Stimulated activated CD4-positive, alpha-beta T cell treated with anti-CD3 and anti-CD28 coated beads, Interleukin-1b, Interleukin-23, amount 100 ng/mL, for 4 hours (primary cell): ENCODE measurements at regions not wholly inside any gene's neighbourhood (a gene's known extent, or its start where the extent isn't known, plus 50 kb on each side); places are given as distances from the start of the nearest gene placed in this dataset.

ENCODE experiments used
- DNase-seq, 2 donors: peaks; one replicate each; pipeline ENCODE4 v3.0.0-alpha.2; 2020; ENCODE audit warnings: low read depth in 2 of 2

DNA sequence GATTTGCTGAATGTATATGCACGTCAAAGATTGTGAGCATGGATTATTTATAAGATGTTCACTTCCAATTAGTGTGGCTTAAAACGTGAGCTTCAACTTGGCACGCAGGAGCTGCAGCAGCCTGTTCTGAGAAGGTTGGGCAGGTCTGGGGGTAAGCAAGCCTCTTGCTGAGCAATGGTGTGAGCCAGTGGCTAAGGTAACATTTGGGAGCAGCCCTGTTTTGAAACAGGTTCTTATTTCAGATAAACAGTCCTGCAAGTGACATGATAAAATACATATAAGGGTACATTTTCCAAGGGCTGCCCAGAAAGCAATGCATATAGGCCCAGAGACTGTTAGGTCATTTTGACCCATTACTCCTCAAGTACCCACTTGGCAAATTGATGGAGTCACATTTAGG lies 415.3 kb downstream of the ZNF521 start:
- no peak for DNase-seq

DNA sequence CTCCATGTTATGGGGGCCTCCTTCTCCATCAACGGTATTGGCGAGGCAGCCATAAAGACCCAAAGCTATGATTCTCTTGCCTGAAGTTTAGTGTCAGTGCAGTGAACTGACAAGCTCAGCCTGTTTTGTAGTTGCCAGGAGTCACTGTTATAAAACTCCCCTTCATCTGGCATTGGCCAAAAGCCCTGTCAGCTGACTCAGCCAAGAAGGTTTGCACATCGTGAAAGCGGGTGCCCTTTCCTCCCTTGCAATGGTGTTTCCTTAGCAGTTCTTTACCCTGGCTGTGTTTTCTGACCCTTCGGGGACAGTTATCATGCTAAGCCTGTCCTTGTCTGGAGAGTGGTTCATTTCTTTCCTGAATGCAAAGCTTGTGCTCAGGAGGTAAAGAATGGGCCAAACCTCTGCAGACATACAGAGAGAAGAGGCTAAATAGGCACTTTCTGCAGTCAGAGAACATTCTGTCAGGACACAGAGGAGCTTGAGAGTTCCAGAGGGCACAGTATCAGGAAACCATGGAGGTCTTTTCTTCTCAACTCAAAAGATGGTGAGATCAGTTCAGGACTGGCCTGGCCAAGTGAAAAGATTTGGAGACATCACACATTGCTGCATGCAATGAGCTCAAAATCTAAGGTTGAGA lies 414.2 kb downstream of the ZNF521 start:
- no peak for DNase-seq

DNA sequence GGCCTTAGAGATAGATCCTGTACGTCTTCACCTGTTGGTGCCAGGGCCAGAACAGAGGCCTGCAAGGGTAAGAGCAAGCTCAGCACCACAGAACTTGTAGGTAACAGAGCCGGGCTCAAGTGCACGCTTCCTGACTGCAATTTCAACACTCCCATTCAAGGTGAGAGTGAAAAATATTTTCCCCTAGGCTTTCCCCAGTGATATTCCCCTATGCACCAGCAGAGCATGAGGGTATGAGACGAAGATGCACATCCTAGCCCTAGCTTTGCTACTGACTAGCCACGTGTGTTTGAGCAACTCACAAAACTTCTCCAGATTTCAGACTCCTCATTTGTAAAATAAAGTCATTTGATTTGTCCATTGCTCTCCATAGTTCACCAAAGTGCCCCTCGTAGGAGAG lies 411.6 kb downstream of the ZNF521 start:
- DNase-seq: no peak

DNA sequence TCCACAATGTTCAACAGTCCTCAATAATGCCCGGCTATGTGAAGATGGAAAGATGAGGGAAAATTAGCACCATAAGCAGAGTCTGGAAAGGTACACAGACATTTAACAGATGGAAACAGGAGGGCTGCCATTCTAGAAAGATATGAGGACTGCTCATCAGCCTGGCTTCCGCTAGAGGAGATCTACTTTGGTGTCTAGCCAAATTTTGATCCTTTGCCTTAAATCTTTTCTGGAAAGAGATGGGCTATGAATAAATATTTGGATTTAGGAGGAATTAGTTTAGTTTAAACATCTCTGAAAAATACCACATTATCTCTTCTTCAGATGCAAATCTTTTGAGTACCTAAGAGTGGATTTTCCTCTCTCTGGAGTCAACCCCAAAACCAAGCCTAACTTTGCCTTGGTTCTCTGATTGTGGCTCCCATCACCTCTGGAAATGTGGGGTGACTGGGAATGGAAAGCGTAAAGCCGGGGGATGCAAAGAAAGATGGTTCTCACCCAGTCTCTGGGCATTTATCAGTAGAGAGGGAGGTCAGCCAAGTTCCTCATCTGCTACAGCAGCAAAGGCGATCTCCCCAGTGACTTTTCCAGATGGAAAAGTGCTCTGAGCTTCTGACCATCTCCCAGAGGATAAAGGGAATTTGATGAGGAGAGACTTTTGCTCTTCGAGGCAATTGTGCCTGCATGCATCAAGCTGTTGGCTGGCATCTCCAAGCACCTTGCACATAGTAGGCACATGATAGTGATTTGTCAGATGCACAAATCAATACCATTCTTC lies 410.6 kb downstream of the ZNF521 start:
- DNase-seq: no peak

DNA sequence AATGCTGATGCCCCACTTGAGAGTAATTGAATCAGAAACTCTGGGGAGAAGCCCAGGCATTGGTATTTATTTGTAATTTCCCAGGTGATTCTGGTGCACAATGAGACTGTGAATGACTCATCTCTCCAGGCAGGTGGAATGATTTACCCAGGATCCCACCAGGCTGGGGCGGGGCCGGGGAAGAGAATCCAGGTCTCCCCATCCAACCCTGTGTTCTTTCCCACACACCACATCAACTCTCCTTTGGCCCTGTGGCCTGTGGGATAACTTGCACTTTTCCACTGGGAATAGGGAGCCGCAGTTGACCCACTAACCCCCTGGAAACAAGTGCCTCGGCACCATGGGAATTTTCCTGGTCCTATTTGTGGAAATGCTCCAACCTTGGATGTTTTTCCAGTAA lies 409.8 kb downstream of the ZNF521 start:
- DNase-seq: no peak

DNA sequence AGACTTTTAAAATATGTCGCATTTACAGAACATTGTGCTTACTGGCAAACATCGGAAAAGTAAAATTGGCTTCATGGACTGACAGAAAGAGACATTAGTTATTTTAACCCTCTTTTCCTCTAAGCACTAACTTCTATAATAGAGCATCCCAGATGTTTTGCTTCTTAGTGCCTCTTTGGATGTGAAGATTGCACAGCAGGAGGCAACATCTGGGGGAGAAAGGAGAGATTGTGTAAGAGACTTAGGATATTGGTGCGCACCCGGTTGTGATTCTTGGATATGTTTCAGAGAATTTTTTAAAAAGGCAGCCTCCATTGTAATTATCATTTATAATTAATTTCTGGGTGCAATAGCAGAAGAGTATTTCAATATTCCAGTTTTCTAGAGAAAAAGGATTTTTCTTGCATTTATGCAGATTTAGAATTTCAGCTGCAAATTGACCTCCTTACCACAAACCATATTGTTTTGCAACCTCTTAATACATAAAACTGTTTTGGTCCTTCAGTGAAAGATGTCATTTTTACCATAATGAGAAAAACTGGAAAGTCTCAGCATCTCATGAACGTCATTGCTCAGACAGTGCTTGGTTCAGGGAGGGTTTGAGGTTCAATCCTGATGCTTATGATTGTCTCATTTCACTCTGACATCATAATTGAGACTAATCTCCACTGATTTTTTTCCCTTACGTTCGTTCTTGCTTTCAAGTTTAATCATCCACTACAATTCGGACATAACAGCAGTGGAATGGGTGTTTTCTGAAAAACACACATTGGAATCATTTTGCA lies 404.3 kb downstream of the ZNF521 start:
- no peak for DNase-seq

DNA sequence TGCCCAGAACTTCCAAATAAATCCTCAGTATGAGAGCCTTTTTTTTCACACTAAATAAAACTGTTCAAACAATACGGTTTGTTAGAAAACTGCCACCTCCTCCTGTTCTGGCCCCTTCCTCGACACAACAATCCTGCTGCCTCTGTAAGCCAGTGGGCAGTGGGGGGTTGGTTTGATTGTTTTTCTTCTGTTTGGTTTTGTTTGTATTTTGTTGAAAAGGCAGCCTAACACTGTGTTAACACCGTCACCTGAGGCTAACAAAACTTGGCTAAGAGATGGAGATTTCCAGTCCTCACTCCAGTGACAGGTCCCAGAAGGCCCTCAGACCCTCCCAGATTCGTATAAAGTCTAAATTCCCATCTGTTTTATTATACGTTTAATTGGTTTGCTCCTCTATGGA lies 402.1 kb downstream of the ZNF521 start:
- no peak for DNase-seq

DNA sequence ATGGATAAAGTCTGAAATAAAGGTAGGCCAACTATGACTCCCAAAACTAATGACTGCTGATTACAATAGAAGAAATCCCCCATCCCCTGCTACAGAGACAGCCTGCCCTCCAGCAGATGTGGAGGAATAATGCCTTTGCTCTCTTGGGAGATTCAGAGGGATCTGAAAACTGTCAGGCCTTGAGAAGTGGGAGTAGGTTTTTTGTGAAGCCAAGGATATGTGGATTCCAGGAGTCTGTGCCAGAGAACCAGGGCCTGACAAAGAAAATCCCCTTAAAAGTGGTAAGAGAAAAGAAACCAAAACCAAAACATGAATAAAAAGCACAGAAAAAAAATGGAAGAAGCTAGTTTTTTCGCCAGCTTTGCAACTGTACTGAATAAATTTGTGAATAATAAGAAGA lies 397.6 kb downstream of the ZNF521 start:
- DNase-seq: no peak

DNA sequence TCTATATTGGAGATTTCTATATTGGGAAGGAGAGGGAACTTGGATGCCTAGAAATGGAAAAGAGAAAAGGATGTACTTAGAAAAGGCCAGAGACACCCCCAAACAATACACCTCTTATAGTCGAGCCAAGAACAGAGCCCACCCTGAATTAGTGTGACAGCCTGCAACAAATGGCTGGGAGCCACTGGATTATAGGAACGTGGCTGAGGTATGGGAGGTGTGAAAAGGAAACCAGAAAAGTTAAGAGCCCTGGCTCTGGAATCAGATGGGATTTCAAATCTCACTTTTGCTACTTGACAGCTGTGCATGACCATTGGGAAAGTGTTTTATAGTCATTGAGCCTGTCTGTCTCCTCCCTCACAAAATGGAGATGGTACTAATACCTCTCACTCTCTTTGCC lies 394.0 kb downstream of the ZNF521 start:
- DNase-seq: no peak

DNA sequence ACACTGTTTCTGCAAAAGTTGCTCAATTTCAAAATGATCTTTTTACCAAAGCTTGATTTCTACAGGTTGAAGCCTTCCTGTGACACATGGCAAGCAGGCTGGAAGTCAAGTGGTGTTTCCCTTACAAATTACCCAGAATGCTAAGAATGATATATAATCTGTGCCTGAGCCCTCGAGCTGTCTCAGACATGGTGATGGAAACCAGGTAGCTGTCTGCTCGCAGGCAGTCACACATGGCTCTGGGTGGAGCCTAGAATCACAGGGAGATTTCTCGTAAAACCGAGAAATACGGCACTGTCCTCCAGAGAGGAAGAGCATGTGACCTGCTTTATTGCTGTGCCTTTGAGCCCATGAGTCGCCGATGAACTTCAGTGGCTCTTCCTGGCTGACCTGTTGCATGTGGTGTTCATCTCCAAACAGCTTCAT lies 392.9 kb downstream of the ZNF521 start:
- no peak for DNase-seq

DNA sequence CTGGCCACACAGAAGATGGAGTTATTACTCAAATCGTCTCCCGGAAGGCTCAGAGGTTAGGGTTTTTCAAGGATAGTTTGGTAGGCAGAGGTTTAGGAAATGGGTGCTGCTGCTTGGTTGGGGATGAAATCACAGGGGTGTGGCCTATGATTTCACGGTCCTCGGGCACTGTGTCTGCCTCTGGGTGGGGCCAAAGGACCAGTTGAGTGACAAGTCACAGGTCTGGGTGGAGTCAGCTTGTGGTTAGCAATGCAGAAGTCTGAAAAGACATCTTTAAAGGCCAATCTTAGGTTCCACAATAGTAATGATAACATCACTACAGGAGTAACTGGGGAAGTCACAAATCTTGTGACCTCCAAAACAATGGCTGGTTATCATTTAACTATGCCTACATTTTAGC lies 387.8 kb downstream of the ZNF521 start:
- no peak for DNase-seq

DNA sequence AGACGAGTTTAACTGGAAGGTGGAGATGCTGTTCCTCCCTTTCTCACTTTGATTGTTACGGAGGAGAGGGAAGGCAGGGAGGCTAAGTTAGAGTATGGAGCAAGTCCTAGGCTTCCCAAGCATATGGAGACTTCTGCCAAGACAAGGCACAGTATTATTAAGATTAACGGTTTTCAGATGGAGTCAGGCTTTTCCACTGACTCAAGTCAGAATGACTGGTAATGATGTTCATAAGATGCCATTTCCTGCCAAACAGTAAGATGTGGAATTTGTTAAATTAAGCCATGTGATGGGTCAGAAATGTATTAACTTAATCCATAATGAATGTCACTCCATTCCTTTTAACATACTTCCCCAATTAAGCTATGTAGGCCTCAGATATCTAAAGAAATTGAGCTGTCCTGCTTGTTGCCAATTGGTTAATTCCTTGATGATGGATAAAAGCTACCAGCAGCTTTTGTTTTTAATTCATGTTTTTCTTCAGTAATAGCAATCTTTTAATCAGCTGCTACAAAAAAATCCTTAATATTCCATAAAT lies 383.7 kb downstream of the ZNF521 start:
- no peak for DNase-seq

DNA sequence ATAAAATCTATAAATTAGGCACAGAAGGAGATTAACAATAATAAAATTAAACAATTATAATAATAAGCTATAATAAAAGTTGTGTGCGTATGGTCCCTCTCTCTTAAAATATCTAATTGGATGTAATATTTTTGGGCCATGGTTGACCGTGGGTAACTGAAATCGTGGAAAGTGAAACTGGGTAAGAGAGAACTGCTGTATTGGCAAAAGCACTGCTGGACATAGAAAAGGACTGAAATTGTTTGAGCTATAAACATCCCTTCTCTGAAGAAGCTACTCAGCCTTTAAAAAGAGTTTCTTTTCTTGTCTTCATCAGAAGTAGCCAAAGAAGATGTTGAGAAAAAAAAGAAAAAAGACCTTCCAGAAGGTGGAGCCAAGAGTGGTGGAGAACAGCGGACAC lies 379.4 kb downstream of the ZNF521 start:
- no peak for DNase-seq

DNA sequence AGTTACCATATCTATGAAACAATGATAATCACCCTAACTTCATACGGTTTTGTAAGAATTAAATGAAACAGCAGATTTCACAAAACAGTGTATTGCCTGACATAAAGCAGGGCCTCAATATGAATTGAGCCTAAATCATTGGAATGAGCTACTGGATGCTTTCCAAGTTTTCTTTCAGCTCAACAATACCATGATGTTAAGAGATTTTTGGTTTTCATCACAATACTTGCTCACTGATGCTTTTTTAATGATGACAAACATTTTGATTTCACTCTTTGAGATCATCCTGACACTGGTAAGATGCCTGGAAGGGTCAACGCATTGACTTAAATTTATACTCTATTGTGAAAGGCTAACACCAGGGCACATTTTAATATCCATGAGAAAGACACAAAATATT lies 377.5 kb downstream of the ZNF521 start:
- DNase-seq: no peak

DNA sequence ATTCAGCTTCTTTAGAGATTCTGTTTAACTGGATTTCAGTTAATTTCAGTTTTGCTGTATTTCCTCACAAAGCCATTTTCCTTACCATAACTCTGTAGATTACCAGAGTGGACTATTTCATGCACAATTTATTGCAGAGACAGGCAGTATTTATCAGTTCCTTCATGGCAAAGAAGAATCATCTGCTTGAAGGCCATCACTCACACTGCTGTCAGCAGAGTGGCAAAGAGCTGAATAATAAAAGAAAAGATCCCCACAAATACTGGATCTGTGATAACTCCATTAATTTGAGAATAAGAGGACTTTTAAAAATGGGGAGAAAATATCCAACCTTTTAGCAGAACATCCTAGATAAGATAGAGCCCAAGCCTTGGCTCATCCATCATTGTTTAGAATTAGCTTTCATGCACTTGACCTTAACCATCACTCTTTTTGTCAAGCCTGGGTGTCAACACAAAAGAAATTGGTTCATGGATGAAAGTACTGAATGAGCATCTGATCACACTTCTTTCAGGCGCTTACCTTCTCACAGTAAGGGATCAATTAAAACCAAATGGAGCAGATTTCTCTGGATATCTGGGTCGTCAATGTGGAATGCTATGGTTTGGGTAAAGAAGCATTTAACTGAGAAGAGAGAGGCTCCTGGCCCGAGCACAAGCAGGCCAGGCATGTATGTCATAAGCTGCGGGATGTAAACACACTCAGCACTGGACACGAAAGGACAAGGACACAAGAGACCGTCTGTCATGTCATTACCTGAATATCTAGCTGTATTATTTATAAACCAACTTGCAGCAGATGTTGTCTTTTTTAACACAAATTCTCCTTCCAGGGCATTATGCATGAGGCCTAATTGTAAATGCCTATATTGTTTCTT lies 376.2 kb downstream of the ZNF521 start:
- DNase-seq: no peak

DNA sequence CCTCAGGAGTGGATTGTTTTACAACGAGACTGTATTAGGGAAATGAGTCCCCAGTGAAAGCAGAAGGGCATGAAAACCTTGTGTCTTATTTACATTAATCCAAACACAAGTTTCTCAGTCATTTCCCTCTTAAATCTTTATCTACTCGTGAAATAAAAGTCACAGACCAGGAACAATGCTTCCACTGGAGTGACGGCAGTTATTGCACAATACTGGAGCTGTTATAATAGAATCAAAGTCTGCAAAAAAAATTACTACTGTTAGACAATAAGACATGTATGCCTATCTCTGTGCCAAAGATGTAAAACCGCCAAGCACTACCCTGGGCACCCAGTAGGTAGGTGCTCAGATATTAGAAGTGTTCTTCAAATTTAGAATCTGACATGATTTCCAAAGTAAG lies 375.5 kb downstream of the ZNF521 start:
- DNase-seq: no peak

DNA sequence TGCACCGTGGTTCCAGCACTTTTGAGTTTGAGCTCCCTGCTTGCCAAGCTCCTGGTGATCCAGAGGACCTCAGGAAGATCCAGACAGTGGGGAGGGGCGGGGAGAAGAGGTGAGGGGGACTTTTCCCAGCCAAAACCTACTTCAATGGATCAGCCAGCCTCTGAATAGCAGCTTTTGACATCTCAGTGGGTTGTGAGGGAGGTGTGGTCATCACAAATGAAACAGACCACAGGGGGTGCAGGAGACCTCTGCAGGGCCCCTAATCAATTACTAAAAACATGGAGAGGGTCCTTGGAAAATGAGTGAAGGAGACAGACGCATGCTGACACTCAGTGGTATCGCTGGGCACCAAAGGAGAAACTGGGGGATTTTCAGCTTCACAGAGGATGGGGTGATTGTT lies 372.7 kb downstream of the ZNF521 start:
- DNase-seq: no peak

DNA sequence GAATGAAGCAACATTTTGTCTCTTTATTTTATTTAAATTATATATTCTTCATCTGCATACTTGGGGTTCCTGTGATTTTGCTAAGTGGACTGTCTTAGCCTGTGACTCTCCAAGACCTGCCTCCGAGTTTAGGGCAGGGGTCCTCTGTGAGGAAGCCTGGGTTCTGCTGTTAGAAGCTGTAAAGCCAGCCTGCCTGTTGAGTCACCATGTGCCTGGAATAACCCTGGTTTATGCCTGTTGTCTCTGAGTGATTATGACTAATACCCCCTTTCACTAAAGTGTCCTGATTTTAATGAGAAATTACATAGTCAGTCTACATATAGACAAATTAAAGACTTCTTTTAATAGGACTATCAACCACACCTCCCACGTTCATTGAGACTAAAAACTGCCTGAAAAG lies 369.1 kb downstream of the ZNF521 start:
- no peak for DNase-seq

DNA sequence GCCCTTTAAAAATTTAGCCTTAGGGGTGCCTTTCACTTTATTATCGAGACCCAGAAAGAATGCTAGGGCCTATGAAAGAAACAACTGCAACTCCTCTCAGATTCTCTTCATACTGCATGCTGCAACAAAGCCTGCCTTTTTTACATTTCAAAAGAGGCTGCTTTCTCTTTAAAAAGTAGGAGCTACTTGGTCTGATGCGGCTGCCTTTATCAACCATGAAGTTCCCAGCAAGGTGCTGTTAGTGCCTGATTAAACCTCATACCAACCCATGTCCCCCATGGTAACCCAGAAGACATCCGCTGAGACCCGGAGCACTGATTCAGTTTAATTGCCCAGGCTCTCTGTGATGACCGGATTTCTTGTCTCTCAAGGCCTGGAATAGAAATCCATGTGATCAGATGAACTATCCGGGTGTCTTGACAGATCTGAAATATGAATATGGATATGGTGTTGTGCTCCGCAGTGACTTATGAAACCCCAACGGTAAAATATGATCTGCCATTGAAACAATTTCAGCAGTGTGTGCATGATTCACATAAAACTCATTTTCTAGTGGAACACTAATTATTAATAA lies 368.3 kb downstream of the ZNF521 start:
- DNase-seq: no peak

DNA sequence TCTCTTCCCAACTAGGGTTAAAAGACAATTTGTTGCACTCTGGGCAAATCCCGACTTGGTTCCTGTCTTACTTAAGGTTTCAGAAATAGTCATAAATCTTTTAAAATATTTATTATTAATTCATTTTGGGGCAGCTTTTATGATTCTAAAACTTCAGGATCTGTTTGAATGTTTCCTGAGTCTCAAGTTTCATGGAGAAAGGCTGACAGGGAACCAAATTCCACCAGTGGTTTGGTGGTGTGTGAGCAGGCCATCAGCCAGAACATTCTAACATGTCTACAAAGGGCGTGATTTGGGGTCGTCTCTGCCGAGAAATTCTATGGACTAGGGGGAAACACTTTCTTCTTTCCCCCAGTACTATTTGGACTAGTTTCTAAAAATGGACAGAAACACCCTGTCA lies 366.4 kb downstream of the ZNF521 start:
- DNase-seq: no peak

DNA sequence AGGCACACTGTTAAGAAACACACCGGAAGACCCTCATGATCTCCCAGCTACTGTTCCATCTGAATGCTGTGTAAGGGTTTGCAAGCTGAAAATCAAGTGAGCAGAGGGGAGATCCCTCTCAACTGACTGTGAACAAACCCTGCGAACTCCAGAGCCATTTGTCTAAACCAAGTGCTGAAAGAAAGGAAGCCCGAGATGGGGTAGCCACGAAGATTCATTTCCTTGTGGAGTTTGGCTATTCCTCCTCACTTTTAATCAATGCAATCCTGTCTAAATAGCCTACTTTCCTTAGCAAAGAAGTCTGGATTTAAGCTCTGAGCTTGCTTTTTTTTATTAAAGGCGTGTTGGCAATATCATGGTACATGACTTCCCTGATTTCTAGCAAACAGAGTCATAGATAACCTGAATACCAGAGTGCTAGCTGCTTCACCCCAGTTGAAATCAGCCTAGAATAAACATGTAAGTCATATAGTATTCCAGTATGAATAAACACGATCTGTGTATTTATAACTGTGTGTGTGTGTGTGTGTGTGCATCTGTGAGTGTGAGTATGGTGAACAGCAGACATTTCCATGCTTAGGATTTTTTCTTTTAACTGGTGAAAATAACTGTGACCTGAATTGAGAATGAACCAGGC lies 365.2 kb downstream of the ZNF521 start:
- DNase-seq: no peak
